Choroid plexus epithelial cell (primary cell): ENCODE measurements at regions not wholly inside any gene's neighbourhood (a gene's known extent, or its start where the extent isn't known, plus 50 kb on each side); places are given as distances from the start of the nearest gene placed in this dataset.
A peak's percentile ranks its signal among the peaks of the same experiment; 100 is the strongest.

ENCODE experiments used
- DNase-seq: peaks from one replicate; pipeline ENCODE4 v3.0.0-alpha.2; 2010; ENCODE audit warnings: low read depth
- H3K4me3 ChIP-seq: 2 replicates; pipeline ENCODE4 v1.5.1; 2011; ENCODE audit warnings: low read depth, mild to moderate bottlenecking, control low read depth, low read length, moderate library complexity
- TF ChIP-seq, protein P1 (sequence below): conservative IDR thresholded peaks from 2 replicates; pipeline ENCODE4 v1.5.1; 2011; ENCODE audit warnings: low read depth, mild to moderate bottlenecking, control low read depth, inconsistent platforms, low read length, moderate library complexity

DNA sequence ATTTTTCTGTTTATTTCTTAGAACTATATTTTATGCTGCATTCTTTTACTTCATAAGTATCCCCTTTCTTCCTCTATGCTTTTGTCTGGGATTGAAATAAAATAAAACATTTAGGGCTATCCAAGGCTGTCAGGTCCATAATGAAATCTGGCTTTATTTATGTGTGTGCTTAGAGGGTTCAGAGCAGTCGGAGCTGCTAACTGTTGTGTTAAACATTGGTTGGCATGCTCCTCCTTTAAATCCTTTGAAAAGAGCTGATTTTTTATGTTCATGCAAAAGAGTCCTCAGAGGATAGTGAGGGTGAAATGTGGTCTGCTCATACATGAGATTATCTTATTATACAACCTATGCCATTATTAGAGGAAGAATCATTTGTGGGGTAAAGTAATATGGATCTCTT is 322.3 kb upstream of the E2F7 start:
- no peak for DNase-seq
- TF ChIP-seq, protein P1, sequence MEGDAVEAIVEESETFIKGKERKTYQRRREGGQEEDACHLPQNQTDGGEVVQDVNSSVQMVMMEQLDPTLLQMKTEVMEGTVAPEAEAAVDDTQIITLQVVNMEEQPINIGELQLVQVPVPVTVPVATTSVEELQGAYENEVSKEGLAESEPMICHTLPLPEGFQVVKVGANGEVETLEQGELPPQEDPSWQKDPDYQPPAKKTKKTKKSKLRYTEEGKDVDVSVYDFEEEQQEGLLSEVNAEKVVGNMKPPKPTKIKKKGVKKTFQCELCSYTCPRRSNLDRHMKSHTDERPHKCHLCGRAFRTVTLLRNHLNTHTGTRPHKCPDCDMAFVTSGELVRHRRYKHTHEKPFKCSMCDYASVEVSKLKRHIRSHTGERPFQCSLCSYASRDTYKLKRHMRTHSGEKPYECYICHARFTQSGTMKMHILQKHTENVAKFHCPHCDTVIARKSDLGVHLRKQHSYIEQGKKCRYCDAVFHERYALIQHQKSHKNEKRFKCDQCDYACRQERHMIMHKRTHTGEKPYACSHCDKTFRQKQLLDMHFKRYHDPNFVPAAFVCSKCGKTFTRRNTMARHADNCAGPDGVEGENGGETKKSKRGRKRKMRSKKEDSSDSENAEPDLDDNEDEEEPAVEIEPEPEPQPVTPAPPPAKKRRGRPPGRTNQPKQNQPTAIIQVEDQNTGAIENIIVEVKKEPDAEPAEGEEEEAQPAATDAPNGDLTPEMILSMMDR = no peak
- no peak overlapping the region for H3K4me3 ChIP-seq

DNA sequence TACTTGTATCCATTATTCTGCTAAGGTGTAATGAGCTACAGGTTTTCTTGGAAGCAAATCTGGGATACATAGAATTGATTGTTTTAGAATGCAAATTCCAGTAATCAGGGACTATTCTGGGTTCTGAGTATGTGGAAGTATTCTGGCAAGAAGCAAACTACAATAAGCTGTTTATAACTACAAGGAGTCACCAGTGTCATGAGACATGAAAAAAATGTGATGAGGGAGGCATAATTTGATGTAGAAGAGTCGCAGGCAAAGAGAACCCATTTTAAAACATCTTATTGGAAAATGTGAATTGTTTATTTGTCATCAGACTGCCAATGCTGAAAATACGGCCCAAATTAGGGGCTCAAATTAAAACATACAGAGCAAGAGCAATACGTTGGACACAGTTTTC is 321.8 kb upstream of the E2F7 start:
- TF ChIP-seq, protein P1 = no peak

DNA sequence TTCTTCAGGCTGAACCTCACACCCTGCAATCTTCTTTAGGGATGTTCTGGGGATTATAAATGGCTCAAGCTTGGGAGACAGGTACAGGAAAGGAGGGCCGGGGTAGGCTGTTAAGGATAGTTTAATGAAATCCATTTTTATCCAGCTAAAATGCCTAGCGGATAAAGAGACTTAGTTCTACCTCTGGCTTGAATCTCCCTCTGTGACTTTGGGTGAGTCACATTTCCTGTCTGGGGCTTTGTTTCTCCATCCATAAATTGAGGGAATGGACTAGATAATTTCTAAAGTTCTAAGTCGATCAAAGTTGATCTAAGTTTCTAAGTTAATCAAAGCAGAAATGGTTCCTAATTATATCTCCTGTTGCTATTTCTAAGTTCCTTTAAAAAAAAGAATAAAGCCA is 319.6 kb upstream of the E2F7 start:
- DNase-seq = peak; percentile 7
- TF ChIP-seq, protein P1 = no peak
- no peak overlapping the region for H3K4me3 ChIP-seq

More for the DNA sequence above, 321.8 kb upstream of the E2F7 start:
- H3K4me3 ChIP-seq = no peak overlapping the region
- DNase-seq = no peak

DNA sequence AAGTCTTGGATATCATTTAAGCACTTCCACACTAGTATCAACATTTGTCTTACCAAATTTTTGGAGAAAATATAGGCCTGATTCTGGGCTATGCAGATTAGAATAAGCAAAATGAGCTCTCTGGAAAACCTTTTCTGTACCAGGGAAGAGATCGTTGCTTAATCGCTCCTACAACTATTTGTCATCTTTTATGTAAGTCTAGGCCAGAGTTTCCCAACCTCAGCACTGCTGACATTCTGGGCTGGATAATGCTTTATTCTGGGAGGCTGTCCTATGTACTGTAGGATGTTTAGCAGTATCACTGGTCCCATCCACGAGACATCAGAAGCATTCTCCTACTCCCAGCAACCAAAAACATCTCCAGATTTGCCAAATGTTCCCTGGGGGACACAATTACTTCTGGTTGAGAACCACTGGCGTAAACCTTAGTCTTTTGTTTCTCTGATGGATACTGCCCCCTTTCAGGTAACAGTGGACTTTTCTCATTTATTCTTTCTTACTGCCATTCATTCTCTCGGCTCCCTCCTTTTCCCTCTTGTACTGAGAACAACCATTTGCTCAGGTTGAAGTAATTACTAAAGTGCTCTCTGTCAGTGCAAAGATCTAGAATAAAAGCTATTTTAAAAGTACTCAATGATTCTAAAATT is 316.9 kb upstream of the E2F7 start:
- no peak overlapping the region for H3K4me3 ChIP-seq
- peak; percentile 9 for DNase-seq
- TF ChIP-seq, protein P1 = peak; percentile 4

DNA sequence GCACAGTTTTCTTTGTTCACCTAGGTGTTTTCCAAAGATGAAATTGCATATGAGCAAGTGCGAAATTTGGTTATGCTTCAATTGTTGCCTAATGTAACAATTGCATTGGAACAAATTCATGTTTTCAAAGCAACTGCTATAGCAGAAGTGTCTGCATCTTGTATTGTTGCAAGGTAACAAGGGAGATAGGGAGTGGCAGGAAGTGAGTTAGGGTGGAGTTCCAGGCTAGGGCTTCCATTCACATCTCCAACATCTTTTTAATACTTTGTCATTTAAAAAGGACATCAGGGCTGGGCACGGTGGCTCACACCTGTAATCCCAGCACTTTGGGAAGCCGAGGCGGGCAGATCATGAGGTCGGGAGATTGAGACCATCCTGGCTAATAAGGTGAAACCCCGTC is 312.3 kb upstream of the E2F7 start:
- no peak overlapping the region for H3K4me3 ChIP-seq
- TF ChIP-seq, protein P1 = no peak
- DNase-seq = no peak

DNA sequence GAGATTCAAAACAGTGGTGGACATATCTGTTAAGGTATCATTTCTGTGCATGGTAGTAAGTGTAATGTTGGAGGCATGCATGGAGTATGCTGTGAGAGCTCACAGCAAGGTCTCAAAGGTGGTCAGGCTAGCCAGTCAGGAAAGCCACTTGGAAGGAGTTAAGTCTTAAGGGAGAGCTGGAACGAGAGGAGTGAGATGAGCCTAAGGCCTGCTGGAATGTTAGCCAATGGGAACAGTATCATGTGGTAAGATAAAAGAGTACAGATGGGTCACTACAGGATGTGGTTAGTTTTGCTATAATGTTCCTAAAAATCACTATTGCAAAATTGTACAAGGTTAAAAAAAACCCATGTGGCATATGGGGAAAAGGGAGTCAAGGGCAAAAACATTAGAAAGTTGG is 311.7 kb upstream of the E2F7 start:
- peak; percentile 49 for DNase-seq
- no peak overlapping the region for H3K4me3 ChIP-seq
- TF ChIP-seq, protein P1 = no peak

DNA sequence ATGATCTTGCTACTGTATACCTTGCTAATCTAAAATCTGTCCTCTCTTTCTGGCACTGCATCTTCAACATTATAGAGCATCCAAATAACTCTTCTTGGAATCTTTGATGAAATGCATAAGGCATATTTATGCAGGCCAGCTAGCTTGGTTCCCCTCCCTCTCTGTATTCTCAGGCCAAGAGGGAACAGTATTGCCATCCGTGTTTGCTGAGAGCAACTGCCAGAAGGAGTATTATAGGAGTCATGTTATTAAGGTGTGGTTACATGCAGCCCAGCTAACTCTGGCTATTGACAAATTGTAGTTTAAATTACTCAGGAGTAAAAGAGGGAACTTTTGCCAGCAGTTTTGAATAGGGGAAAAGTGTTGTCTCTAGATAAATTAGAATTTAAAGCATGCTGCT is 309.3 kb upstream of the E2F7 start:
- TF ChIP-seq, protein P1 = no peak
- no peak for DNase-seq
- no peak overlapping the region for H3K4me3 ChIP-seq
